Thoracic aorta (tissue), 2 donors: ENCODE measurements at regions not wholly inside any gene's neighbourhood (a gene's known extent, or its start where the extent isn't known, plus 50 kb on each side); places are given as distances from the start of the nearest gene placed in this dataset.

Experiments
- ATAC-seq: fragments of 150-250 bp; one replicate; pipeline ENCODE4 v1.8.0; 2017; ENCODE audit warnings: low read depth; ENCODE audit not compliant: insufficient number of reproducible peaks, low FRiP score
- DNase-seq: peaks from one replicate; pipeline ENCODE4 v3.0.0-alpha.2; 2020; ENCODE audit warnings: low spot score
- H3K27ac ChIP-seq, 2 donors: fragments of 200-600 bp; sonication (generic); 1 replicate in 1 of 2; 2 replicates in 1 of 2; pipeline ENCODE4 v1.5.1; 2016; ENCODE audit warnings: mild to moderate bottlenecking in 2 of 2, moderate library complexity in 2 of 2
- H3K27me3 ChIP-seq: fragments of 200-600 bp; sonication (generic); replicated peaks from 2 replicates; pipeline ENCODE4 v1.6.0; 2016; ENCODE audit warnings: mild to moderate bottlenecking; ENCODE audit not compliant: insufficient read depth
- H3K36me3 ChIP-seq: fragments of 200-600 bp; sonication (generic); one replicate; pipeline ENCODE4 v1.5.1; 2016
- H3K4me1 ChIP-seq, 2 donors: fragments of 200-600 bp; sonication (generic); 1 replicate in 1 of 2; 2 replicates in 1 of 2; pipeline versions ENCODE4 v1.5.1 to v1.6.0; 2016; ENCODE audit warnings: low read depth in 2 of 2, mild to moderate bottlenecking in 1 of 2; ENCODE audit not compliant: control insufficient read depth in 1 of 2
- H3K4me3 ChIP-seq: fragments of 200-600 bp; sonication (generic); 2 replicates; pipeline ENCODE4 v1.5.1; 2016; ENCODE audit warnings: mild to moderate bottlenecking
- H3K9me3 ChIP-seq: fragments of 200-600 bp; sonication (generic); 2 replicates; pipeline ENCODE4 v1.5.1; 2016
- CTCF ChIP-seq: fragments of 200-600 bp; sonication (generic); IDR thresholded peaks from one replicate; pipeline ENCODE4 v1.5.1; 2019; ENCODE audit warnings: antibody characterized with exemption

- DNase-seq (no peak), ATAC-seq (no peak)
- TF ChIP-seq CTCF = no peak
- no peaks in the 10 kb centered on the region for H3K36me3 ChIP-seq
- no peaks in the 10 kb centered on the region for H3K4me1 ChIP-seq
- no peaks in the 10 kb centered on the region for H3K9me3 ChIP-seq
- no peaks in the 10 kb centered on the region for H3K27me3 ChIP-seq
- no peak overlapping the region for H3K4me3 ChIP-seq
- H3K27ac ChIP-seq = no peak overlapping the region
These were observed 314.9 kb downstream of the NNT start for GRCh38 chr5:43917925-43918324.

DNA sequence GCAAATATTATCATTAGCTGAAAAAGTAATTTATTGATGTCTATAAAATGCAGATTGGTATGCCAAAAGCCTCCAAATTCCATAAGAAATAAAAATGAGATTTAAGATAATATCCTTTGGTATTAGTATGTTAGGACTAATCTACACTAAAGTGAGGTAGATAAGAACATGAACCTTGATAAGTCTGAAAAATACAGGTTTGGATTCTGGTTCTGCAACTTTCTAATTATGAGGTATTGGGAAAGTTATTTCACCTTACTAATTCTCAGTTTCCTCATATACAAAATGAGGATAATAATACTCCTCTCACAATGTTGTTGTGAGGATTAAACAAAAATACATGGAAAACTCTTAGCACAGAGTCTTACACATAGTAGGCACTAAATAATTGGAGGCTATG lies 300.1 kb downstream of the NNT start:
- no peak for TF ChIP-seq CTCF
- ATAC-seq = no peak
- no peak overlapping the region for H3K4me3 ChIP-seq
- H3K4me1 ChIP-seq = no peaks in the 10 kb centered on the region
- H3K27ac ChIP-seq = no peak overlapping the region
- DNase-seq = no peak
- no peaks in the 10 kb centered on the region for H3K27me3 ChIP-seq
- no peaks in the 10 kb centered on the region for H3K9me3 ChIP-seq
- H3K36me3 ChIP-seq = no peaks in the 10 kb centered on the region

DNA sequence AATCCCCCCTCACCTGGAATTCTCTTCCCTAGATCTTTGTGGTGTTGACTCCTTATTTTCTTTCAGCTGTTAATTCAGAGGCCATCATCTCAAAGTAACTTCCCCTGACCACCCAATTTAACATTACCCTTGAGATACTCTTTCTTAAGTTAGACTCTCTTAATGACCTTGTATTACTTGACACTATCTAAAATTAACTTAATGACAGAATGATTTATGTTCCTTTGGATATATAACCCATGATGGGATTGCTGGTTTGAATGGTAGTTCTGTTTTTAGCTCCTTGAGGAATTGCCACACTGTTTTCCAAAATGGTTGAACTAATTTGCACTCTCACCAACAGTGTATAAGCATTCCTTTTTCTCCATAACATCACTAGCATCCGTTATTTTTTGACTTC lies 298.0 kb downstream of the NNT start:
- H3K4me3 ChIP-seq = no peak overlapping the region
- H3K36me3 ChIP-seq = no peaks in the 10 kb centered on the region
- H3K9me3 ChIP-seq = no peaks in the 10 kb centered on the region
- no peaks in the 10 kb centered on the region for H3K4me1 ChIP-seq
- DNase-seq (no peak), ATAC-seq (no peak)
- TF ChIP-seq CTCF = no peak
- no peaks in the 10 kb centered on the region for H3K27me3 ChIP-seq
- H3K27ac ChIP-seq = no peak overlapping the region

GRCh38 chr5:43895876-43896275 lies 292.9 kb downstream of the NNT start:
- TF ChIP-seq CTCF = no peak
- Histone ChIP-seq H3K36me3 (no peaks in the 10 kb centered on the region), H3K9me3 (no peaks in the 10 kb centered on the region), H3K27me3 (no peaks in the 10 kb centered on the region), H3K27ac (no peak overlapping the region), H3K4me3 (no peak overlapping the region), H3K4me1 (no peaks in the 10 kb centered on the region)
- DNase-seq (no peak), ATAC-seq (no peak)

- Histone ChIP-seq H3K4me1 (no peaks in the 10 kb centered on the region), H3K36me3 (no peaks in the 10 kb centered on the region), H3K9me3 (no peaks in the 10 kb centered on the region), H3K27me3 (no peaks in the 10 kb centered on the region), H3K4me3 (no peak overlapping the region), H3K27ac (no peak overlapping the region)
- DNase-seq (no peak), ATAC-seq (no peak)
- TF ChIP-seq CTCF = no peak
These were observed 291.1 kb downstream of the NNT start for GRCh38 chr5:43893951-43894684.
